Choroid plexus epithelial cell (primary cell): ENCODE measurements at regions not wholly inside any gene's neighbourhood (a gene's known extent, or its start where the extent isn't known, plus 50 kb on each side); places are given as distances from the start of the nearest gene placed in this dataset.

Experiments
- DNase-seq: peaks from one replicate; pipeline ENCODE4 v3.0.0-alpha.2; 2010; ENCODE audit warnings: low read depth
- H3K4me3 ChIP-seq: 2 replicates; pipeline ENCODE4 v1.5.1; 2011; ENCODE audit warnings: low read depth, mild to moderate bottlenecking, control low read depth, low read length, moderate library complexity
- TF ChIP-seq, protein P1 (sequence below): conservative IDR thresholded peaks from 2 replicates; pipeline ENCODE4 v1.5.1; 2011; ENCODE audit warnings: low read depth, mild to moderate bottlenecking, control low read depth, inconsistent platforms, low read length, moderate library complexity

GRCh38 chr6:81455641-81456040 lies 296.8 kb downstream of the TENT5A start:
- TF ChIP-seq, protein P1, sequence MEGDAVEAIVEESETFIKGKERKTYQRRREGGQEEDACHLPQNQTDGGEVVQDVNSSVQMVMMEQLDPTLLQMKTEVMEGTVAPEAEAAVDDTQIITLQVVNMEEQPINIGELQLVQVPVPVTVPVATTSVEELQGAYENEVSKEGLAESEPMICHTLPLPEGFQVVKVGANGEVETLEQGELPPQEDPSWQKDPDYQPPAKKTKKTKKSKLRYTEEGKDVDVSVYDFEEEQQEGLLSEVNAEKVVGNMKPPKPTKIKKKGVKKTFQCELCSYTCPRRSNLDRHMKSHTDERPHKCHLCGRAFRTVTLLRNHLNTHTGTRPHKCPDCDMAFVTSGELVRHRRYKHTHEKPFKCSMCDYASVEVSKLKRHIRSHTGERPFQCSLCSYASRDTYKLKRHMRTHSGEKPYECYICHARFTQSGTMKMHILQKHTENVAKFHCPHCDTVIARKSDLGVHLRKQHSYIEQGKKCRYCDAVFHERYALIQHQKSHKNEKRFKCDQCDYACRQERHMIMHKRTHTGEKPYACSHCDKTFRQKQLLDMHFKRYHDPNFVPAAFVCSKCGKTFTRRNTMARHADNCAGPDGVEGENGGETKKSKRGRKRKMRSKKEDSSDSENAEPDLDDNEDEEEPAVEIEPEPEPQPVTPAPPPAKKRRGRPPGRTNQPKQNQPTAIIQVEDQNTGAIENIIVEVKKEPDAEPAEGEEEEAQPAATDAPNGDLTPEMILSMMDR = no peak
- no peak for DNase-seq
- no peak overlapping the region for H3K4me3 ChIP-seq

- TF ChIP-seq, protein P1 = no peak
- peak; percentile 86 for DNase-seq
- no peak overlapping the region for H3K4me3 ChIP-seq
These were observed 300.7 kb downstream of the TENT5A start for GRCh38 chr6:81451787-81452186.

DNA sequence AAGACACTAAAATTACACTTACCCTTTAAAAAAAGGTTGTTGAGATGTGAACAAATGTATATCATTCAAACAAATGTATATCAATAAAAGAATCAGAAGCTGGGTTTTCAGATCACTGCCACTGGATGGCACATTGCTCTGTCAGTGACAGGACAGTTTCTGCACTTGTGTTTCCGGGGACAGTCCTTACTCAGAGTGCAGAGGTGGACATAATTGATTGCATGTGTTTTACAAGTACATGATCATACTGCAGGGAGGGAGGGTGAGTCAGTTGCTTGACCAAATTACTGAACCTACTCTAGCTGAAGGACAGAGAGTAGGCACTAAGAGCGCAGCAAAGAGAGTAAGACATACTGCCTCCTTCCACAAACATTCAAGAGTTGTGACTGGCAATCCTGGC lies 302.3 kb downstream of the TENT5A start:
- H3K4me3 ChIP-seq = no peak overlapping the region
- TF ChIP-seq, protein P1 = no peak
- peak; percentile 5 for DNase-seq

- no peak for DNase-seq
- H3K4me3 ChIP-seq = no peak overlapping the region
- TF ChIP-seq, protein P1 = no peak
These were observed 306.0 kb downstream of the TENT5A start for GRCh38 chr6:81446509-81446908.

- TF ChIP-seq, protein P1 = no peak
- DNase-seq = no peak
These were observed 313.1 kb downstream of the TENT5A start for GRCh38 chr6:81439417-81439816.

GRCh38 chr6:81436990-81437389 lies 315.5 kb downstream of the TENT5A start:
- TF ChIP-seq, protein P1 = no peak
- H3K4me3 ChIP-seq = no peak overlapping the region
- DNase-seq = no peak

More at GRCh38 chr6:81439417-81439816, 313.1 kb downstream of the TENT5A start:
- no peak overlapping the region for H3K4me3 ChIP-seq

DNA sequence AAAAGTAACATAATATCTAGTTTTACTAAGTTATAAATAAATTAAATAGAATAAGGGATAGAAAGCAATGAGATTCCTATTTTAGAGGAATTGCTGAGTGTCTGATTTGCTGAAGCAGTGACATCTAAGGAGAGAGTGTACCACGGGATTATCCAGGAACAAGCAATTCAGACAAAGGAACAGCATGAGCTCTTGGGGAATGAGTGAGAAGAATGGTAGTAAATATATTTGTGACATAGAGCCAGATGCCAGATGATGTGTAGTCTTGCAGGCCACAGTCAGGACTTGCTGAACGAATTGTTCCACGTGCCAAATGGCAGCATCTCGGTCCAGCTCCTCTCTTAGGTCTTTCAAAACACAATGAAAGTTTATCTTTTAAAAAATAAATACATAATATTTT lies 339.2 kb downstream of the TENT5A start:
- TF ChIP-seq, protein P1 = no peak
- H3K4me3 ChIP-seq = no peak overlapping the region
- no peak for DNase-seq
